ENCODE measurements at regions not wholly inside any gene's neighbourhood (a gene's known extent, or its start where the extent isn't known, plus 50 kb on each side); places are given as distances from the start of the nearest gene placed in this dataset.

DNA sequence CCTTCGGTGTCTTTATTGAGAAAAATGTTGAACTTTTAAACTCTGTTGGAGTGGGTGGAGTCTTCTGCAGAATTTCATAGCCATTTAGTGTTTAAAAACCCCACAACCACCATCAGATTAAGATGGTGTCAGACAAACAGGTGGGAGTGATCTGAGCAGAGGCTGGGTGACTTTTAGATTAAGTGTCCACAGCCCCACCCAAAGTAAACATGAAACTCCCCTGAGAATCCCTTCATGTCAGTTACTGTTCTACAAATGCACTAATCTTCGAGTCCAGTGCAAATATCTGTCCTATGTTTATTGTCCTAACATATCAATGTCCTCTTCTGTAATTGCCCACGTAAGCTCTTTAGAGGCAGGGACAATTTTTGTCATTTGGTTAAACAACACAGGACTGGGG is 175.6 kb upstream of the RBPJ start:
- BruUV-seq (replicated peaks): no TSS peak
- POLR2A ChIA-PET: interaction anchor here (0.7 to 1.4 kb wide), 2 partner anchors 17 to 294 kb away, joined by 4 read pairs; no protein-coding TSS in a partner anchor
- TF ChIP-seq JUNB (IDR thresholded peaks at IDR 0.05) (no peak), BHLHE40 (IDR thresholded peaks at IDR 0.05; ENCODE audit: borderline replicate concordance in 1 of 2, low read depth in 2 of 2, low read length in 1 of 2) (no peak), POU2F2 (IDR thresholded peaks at IDR 0.05; ENCODE audit: borderline replicate concordance, low read depth, low read length) (no peak), CEBPB (IDR thresholded peaks at IDR 0.05; ENCODE audit: borderline replicate concordance in 1 of 2, low read depth in 2 of 2, low read length in 2 of 2) (no peak), POLR2AphosphoS5 (IDR thresholded peaks at IDR 0.05; ENCODE audit: low read length) (no peak), CBX3 (IDR thresholded peaks at IDR 0.05; ENCODE audit: borderline replicate concordance, low read depth) (no peak), ZNF207 (IDR thresholded peaks at IDR 0.05; ENCODE audit: borderline replicate concordance) (no peak), GABPA (IDR thresholded peaks at IDR 0.05; ENCODE audit: low read depth) (no peak), NFYA (IDR thresholded peaks at IDR 0.05; ENCODE audit: borderline replicate concordance, low read depth, low read length) (no peak), SMAD5 (IDR thresholded peaks at IDR 0.05; ENCODE audit: low read depth) (no peak), ASH2L (IDR thresholded peaks at IDR 0.05; ENCODE audit: borderline replicate concordance, low read depth) (no peak), STAT3 (IDR thresholded peaks at IDR 0.05; ENCODE audit: low read depth, low read length) (no peak), HDAC2 (IDR thresholded peaks at IDR 0.05) (no peak), EGR1 (IDR thresholded peaks at IDR 0.05; ENCODE audit: borderline replicate concordance in 1 of 2, low read depth in 2 of 2, low read length in 2 of 2) (no peak), PAX8 (IDR thresholded peaks at IDR 0.05) (no peak)
- TF ChIP-seq, protein P1, sequence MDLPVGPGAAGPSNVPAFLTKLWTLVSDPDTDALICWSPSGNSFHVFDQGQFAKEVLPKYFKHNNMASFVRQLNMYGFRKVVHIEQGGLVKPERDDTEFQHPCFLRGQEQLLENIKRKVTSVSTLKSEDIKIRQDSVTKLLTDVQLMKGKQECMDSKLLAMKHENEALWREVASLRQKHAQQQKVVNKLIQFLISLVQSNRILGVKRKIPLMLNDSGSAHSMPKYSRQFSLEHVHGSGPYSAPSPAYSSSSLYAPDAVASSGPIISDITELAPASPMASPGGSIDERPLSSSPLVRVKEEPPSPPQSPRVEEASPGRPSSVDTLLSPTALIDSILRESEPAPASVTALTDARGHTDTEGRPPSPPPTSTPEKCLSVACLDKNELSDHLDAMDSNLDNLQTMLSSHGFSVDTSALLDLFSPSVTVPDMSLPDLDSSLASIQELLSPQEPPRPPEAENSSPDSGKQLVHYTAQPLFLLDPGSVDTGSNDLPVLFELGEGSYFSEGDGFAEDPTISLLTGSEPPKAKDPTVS (IDR thresholded peaks at IDR 0.05; ENCODE audit: low read depth, low read length): no peak
- TF ChIP-seq, protein P2, sequence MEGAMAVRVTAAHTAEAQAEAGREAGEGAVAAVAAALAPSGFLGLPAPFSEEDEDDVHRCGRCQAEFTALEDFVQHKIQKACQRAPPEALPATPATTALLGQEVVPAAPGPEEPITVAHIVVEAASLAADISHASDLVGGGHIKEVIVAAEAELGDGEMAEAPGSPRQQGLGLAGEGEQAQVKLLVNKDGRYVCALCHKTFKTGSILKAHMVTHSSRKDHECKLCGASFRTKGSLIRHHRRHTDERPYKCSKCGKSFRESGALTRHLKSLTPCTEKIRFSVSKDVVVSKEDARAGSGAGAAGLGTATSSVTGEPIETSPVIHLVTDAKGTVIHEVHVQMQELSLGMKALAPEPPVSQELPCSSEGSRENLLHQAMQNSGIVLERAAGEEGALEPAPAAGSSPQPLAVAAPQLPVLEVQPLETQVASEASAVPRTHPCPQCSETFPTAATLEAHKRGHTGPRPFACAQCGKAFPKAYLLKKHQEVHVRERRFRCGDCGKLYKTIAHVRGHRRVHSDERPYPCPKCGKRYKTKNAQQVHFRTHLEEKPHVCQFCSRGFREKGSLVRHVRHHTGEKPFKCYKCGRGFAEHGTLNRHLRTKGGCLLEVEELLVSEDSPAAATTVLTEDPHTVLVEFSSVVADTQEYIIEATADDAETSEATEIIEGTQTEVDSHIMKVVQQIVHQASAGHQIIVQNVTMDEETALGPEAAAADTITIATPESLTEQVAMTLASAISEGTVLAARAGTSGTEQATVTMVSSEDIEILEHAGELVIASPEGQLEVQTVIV (IDR thresholded peaks at IDR 0.05; ENCODE audit: borderline replicate concordance, partially characterized antibody): no peak
- TF ChIP-seq, protein P3, sequence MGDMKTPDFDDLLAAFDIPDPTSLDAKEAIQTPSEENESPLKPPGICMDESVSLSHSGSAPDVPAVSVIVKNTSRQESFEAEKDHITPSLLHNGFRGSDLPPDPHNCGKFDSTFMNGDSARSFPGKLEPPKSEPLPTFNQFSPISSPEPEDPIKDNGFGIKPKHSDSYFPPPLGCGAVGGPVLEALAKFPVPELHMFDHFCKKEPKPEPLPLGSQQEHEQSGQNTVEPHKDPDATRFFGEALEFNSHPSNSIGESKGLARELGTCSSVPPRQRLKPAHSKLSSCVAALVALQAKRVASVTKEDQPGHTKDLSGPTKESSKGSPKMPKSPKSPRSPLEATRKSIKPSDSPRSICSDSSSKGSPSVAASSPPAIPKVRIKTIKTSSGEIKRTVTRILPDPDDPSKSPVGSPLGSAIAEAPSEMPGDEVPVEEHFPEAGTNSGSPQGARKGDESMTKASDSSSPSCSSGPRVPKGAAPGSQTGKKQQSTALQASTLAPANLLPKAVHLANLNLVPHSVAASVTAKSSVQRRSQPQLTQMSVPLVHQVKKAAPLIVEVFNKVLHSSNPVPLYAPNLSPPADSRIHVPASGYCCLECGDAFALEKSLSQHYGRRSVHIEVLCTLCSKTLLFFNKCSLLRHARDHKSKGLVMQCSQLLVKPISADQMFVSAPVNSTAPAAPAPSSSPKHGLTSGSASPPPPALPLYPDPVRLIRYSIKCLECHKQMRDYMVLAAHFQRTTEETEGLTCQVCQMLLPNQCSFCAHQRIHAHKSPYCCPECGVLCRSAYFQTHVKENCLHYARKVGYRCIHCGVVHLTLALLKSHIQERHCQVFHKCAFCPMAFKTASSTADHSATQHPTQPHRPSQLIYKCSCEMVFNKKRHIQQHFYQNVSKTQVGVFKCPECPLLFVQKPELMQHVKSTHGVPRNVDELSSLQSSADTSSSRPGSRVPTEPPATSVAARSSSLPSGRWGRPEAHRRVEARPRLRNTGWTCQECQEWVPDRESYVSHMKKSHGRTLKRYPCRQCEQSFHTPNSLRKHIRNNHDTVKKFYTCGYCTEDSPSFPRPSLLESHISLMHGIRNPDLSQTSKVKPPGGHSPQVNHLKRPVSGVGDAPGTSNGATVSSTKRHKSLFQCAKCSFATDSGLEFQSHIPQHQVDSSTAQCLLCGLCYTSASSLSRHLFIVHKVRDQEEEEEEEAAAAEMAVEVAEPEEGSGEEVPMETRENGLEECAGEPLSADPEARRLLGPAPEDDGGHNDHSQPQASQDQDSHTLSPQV (IDR thresholded peaks at IDR 0.05): no peak

More for the DNA sequence above, 175.6 kb upstream of the RBPJ start:
- Histone ChIP-seq H3K36me3 (ENCODE audit: control insufficient read depth in 2 of 2, insufficient read depth in 2 of 2, low read length in 1 of 2) (no peaks in the 10 kb centered on the region), H2AFZ (ENCODE audit: control insufficient read depth, low read depth, low read length) (no peak overlapping the region), H4K20me1 (ENCODE audit: control insufficient read depth, insufficient read depth) (no peaks in the 10 kb centered on the region), H3K27me3 (replicated peaks in 1 of 2; ENCODE audit: control insufficient read depth in 2 of 2, insufficient read depth in 2 of 2, low read length in 1 of 2) (no peaks in the 10 kb centered on the region), H3K27ac (ENCODE audit: control insufficient read depth, insufficient read depth) (no peak overlapping the region), H3K4me1 (ENCODE audit: control insufficient read depth, insufficient read depth, low read length) (peaks cover 11% of the 10 kb centered on the region), H3K9ac (ENCODE audit: control insufficient read depth, insufficient read depth, low read length) (no peak overlapping the region), H3K4me3 (no peak overlapping the region), H3K9me3 (replicated peaks; ENCODE audit: control insufficient read depth, insufficient read depth, low read length) (no peaks in the 10 kb centered on the region), H3K4me2 (ENCODE audit: control insufficient read depth, insufficient read depth) (peak overlapping the region; percentile 21; the same call in 1 of the 2 replicates), H3K79me2 (ENCODE audit: control insufficient read depth, insufficient read depth, low read length) (no peaks in the 10 kb centered on the region)
- no peak for ATAC-seq
- intact Hi-C loops (cut with micrococcal nuclease; ENCODE audit: unreplicated experiment): no loop called here
- no peak for DNase-seq (ENCODE audit: low read depth, low spot score)
- in situ Hi-C loops (cut with MboI): no loop called here
- ChIA-PET SMC1A (ENCODE audit: uncharacterized antibody, unreplicated experiment) (interaction anchor here (1.6 kb wide), 1 partner anchor 49 kb away, joined by 4 read pairs; no protein-coding TSS in a partner anchor), CTCF (interaction anchor here (0.8 kb wide), 1 partner anchor 265 kb away, joined by 3 read pairs; no protein-coding TSS in a partner anchor), RAD21 (ENCODE audit: unreplicated experiment) (no interaction called here)
- FAIRE-seq: no peak
- 51% methylated on average over 3 of the region's 3 CpGs for WGBS (ENCODE audit: insufficient coverage, insufficient replicate concordance, low lambda C conversion rate, missing lambda C conversion rate)
